ENCODE measurements at regions not wholly inside any gene's neighbourhood (a gene's known extent, or its start where the extent isn't known, plus 50 kb on each side); places are given as distances from the start of the nearest gene placed in this dataset.

DNA sequence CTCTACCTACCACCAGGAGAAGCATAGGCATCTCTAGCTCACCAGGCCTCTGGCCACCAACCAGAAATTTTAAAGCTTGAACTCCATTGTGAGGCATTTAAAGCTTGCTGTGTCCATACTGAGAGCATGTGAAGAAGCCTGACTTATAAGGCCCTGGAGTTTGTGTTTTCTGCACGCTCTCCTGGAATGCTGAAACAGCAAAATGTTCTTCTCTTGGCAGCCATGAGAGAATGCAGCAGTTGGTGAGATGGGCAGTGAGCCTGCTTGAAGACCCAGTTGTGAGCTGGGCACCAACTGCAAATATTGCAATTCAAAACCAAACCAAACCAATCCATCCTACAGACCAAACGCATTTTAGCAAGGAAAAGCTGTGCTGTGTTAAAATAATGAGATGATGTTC lies 170.0 kb upstream of the IVNS1ABP start:
- TF ChIP-seq, protein P1, sequence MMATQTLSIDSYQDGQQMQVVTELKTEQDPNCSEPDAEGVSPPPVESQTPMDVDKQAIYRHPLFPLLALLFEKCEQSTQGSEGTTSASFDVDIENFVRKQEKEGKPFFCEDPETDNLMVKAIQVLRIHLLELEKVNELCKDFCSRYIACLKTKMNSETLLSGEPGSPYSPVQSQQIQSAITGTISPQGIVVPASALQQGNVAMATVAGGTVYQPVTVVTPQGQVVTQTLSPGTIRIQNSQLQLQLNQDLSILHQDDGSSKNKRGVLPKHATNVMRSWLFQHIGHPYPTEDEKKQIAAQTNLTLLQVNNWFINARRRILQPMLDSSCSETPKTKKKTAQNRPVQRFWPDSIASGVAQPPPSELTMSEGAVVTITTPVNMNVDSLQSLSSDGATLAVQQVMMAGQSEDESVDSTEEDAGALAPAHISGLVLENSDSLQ (IDR thresholded peaks at IDR 0.05): no peak
- no peak for TF ChIP-seq ZNF384 (IDR thresholded peaks at IDR 0.05)
